ENCODE measurements at regions not wholly inside any gene's neighbourhood (a gene's known extent, or its start where the extent isn't known, plus 50 kb on each side); places are given as distances from the start of the nearest gene placed in this dataset.

DNA sequence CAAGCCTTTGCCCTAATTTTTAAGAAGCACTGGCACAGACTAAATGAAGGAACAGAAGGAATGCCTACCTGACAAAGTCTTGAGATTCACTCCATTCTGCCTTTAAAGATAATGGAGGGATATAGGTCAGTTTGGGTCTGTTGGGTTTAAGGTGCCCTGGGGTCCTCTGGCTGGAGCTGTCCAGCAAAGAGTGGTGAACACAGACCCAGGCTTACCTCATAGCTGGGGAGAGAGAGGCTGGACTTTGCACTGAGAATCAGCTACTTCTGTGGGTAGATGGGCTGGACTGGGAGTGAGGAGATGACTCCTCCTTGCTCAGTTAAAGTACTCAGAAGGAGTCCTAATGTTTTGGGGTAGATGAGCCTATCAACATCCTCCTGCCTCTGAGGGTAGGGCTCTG, 64.4 kb upstream of the CXCR4 start:
- Histone ChIP-seq H3K4me3 (ENCODE audit: low read length) (no peak overlapping the region), H3F3A (ENCODE audit: insufficient read depth, low read length, poor library complexity, severe bottlenecking) (no peaks in the 10 kb centered on the region), H3K9me3 (ENCODE audit: low read length) (no peaks in the 10 kb centered on the region), H3K9me2 (ENCODE audit: insufficient read depth, low read length) (no peaks in the 10 kb centered on the region), H3K79me2 (replicated peaks; ENCODE audit: insufficient read depth, low read length) (no peaks in the 10 kb centered on the region), H4K20me1 (ENCODE audit: insufficient read depth) (no peaks in the 10 kb centered on the region), H3K27ac (ENCODE audit: low read length) (no peak overlapping the region), H2AFZ (ENCODE audit: low read depth, low read length) (no peak overlapping the region), H3K27me3 (ENCODE audit: insufficient read depth, low read depth, low read length) (no peaks in the 10 kb centered on the region), H3K4me2 (ENCODE audit: low read length) (no peak overlapping the region), H3K9ac (ENCODE audit: low read length) (no peak overlapping the region), H3K36me3 (ENCODE audit: insufficient read depth, low read length) (no peaks in the 10 kb centered on the region)
- no peak for TF ChIP-seq TAF1 (IDR thresholded peaks at IDR 0.05; ENCODE audit: low read depth)
- TF ChIP-seq MXI1 (conservative IDR thresholded peaks at IDR 0.05; ENCODE audit: poor library complexity, severe bottlenecking) = no peak
- no peak for TF ChIP-seq REST (IDR thresholded peaks at IDR 0.05; ENCODE audit: borderline replicate concordance)
- TF ChIP-seq RAD21 (conservative IDR thresholded peaks at IDR 0.05) = no peak
- TF ChIP-seq SMC3 (conservative IDR thresholded peaks at IDR 0.05; ENCODE audit: poor library complexity) = no peak
- no peak for TF ChIP-seq EP300 (conservative IDR thresholded peaks at IDR 0.05; ENCODE audit: poor library complexity, severe bottlenecking)
- no peak for TF ChIP-seq POLR2AphosphoS5 (IDR thresholded peaks at IDR 0.05)
- TF ChIP-seq, protein P1, sequence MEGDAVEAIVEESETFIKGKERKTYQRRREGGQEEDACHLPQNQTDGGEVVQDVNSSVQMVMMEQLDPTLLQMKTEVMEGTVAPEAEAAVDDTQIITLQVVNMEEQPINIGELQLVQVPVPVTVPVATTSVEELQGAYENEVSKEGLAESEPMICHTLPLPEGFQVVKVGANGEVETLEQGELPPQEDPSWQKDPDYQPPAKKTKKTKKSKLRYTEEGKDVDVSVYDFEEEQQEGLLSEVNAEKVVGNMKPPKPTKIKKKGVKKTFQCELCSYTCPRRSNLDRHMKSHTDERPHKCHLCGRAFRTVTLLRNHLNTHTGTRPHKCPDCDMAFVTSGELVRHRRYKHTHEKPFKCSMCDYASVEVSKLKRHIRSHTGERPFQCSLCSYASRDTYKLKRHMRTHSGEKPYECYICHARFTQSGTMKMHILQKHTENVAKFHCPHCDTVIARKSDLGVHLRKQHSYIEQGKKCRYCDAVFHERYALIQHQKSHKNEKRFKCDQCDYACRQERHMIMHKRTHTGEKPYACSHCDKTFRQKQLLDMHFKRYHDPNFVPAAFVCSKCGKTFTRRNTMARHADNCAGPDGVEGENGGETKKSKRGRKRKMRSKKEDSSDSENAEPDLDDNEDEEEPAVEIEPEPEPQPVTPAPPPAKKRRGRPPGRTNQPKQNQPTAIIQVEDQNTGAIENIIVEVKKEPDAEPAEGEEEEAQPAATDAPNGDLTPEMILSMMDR (IDR thresholded peaks at IDR 0.05; ENCODE audit: poor library complexity, severe bottlenecking) = no peak
- no peak for TF ChIP-seq EZH2 (IDR thresholded peaks at IDR 0.05; ENCODE audit: borderline replicate concordance, insufficient read depth, low read length, poor library complexity, severe bottlenecking)

GRCh38 chr2:136179602-136179975, 61.6 kb upstream of the CXCR4 start:
- H2AFZ ChIP-seq (ENCODE audit: low read depth, low read length) = no peak overlapping the region
- no peak overlapping the region for H3K4me2 ChIP-seq (ENCODE audit: low read length)
- TF ChIP-seq TAF1 (IDR thresholded peaks at IDR 0.05; ENCODE audit: low read depth) (no peak), REST (IDR thresholded peaks at IDR 0.05; ENCODE audit: borderline replicate concordance) (no peak), EP300 (conservative IDR thresholded peaks at IDR 0.05; ENCODE audit: poor library complexity, severe bottlenecking) (no peak), RAD21 (conservative IDR thresholded peaks at IDR 0.05) (no peak), EZH2 (IDR thresholded peaks at IDR 0.05; ENCODE audit: borderline replicate concordance, insufficient read depth, low read length, poor library complexity, severe bottlenecking) (no peak), SMC3 (conservative IDR thresholded peaks at IDR 0.05; ENCODE audit: poor library complexity) (no peak), POLR2AphosphoS5 (IDR thresholded peaks at IDR 0.05) (no peak), MXI1 (conservative IDR thresholded peaks at IDR 0.05; ENCODE audit: poor library complexity, severe bottlenecking) (no peak)
- TF ChIP-seq, protein P1 (IDR thresholded peaks at IDR 0.05; ENCODE audit: poor library complexity, severe bottlenecking) = no peak

More at GRCh38 chr2:136179602-136179975, 61.6 kb upstream of the CXCR4 start:
- H3K79me2 ChIP-seq (replicated peaks; ENCODE audit: insufficient read depth, low read length) = no peaks in the 10 kb centered on the region
- no peaks in the 10 kb centered on the region for H3K9me3 ChIP-seq (ENCODE audit: low read length)
- H3K27ac ChIP-seq (ENCODE audit: low read length) = no peak overlapping the region
- no peak overlapping the region for H3K4me3 ChIP-seq (ENCODE audit: low read length)
- H3K27me3 ChIP-seq (ENCODE audit: insufficient read depth, low read depth, low read length) = no peaks in the 10 kb centered on the region
- H3K9me2 ChIP-seq (ENCODE audit: insufficient read depth, low read length) = no peaks in the 10 kb centered on the region
- H3K36me3 ChIP-seq (ENCODE audit: insufficient read depth, low read length) = no peaks in the 10 kb centered on the region
- H3K9ac ChIP-seq (ENCODE audit: low read length) = no peak overlapping the region
- no peaks in the 10 kb centered on the region for H3F3A ChIP-seq (ENCODE audit: insufficient read depth, low read length, poor library complexity, severe bottlenecking)
- no peaks in the 10 kb centered on the region for H4K20me1 ChIP-seq (ENCODE audit: insufficient read depth)

Measured in neural cell (in vitro differentiated cells).